Keratinocyte (primary cell): ENCODE measurements at regions not wholly inside any gene's neighbourhood (a gene's known extent, or its start where the extent isn't known, plus 50 kb on each side); places are given as distances from the start of the nearest gene placed in this dataset.

Experiments
- DNase-seq: peaks from one replicate; pipeline ENCODE4 v3.0.0-alpha.2; 2011; ENCODE audit warnings: low read depth, missing footprints, low spot score
- FAIRE-seq: peaks from 2 replicates; lab custom pipeline; 2011; peaks lifted over from hg19 to GRCh38; lab: Jason Lieb, UNC
- H2AFZ ChIP-seq: 2 replicates; pipeline ENCODE4 v1.6.0; 2012; ENCODE audit warnings: low read length, control low read depth, inconsistent platforms; ENCODE audit not compliant: control insufficient read depth
- H3K27ac ChIP-seq: 2 replicates; pipeline ENCODE4 v1.5.1; 2011; ENCODE audit warnings: low read length; ENCODE audit not compliant: control insufficient read depth, insufficient read depth
- H3K27me3 ChIP-seq: 3 replicates; pipeline ENCODE4 v1.6.0; 2011; ENCODE audit warnings: low read length; ENCODE audit not compliant: control insufficient read depth, insufficient read depth; ENCODE audit errors: extremely low read depth
- H3K36me3 ChIP-seq, 2 experiments: 2 replicates in 1 of 2; 3 replicates in 1 of 2; pipeline ENCODE4 v1.5.1; 2011; ENCODE audit warnings: low read length in 2 of 2, mild to moderate bottlenecking in 1 of 2; ENCODE audit not compliant: control insufficient read depth in 2 of 2, insufficient read depth in 2 of 2; ENCODE audit errors: extremely low read depth in 1 of 2
- H3K4me1 ChIP-seq: 3 replicates; pipeline ENCODE4 v1.5.1; 2011; ENCODE audit warnings: low read length; ENCODE audit not compliant: control insufficient read depth, insufficient read depth; ENCODE audit errors: extremely low read depth
- H3K4me2 ChIP-seq: 3 replicates; pipeline ENCODE4 v1.6.0; 2011; ENCODE audit warnings: low read depth, low read length; ENCODE audit not compliant: control insufficient read depth, insufficient read depth; ENCODE audit errors: extremely low read depth
- H3K4me3 ChIP-seq, 3 experiments: fragments of 200-600 bp in 1 of 3; sonication (generic) in 1 of 3; 2 replicates in 2 of 3; 3 replicates in 1 of 3; pipeline ENCODE4 v1.5.1; 2011 to 2016; ENCODE audit warnings: low read length in 3 of 3, mild to moderate bottlenecking in 3 of 3, control low read depth in 2 of 3, inconsistent platforms in 1 of 3, low read depth in 1 of 3, mixed read lengths in 1 of 3, mixed run types in 1 of 3, moderate library complexity in 1 of 3; ENCODE audit not compliant: control insufficient read depth in 2 of 3, insufficient read depth in 2 of 3; ENCODE audit errors: extremely low read depth in 1 of 3
- H3K79me2 ChIP-seq: 2 replicates; pipeline ENCODE4 v1.6.0; 2012; ENCODE audit warnings: low read length; ENCODE audit not compliant: control insufficient read depth, insufficient read depth
- H3K9ac ChIP-seq: 3 replicates; pipeline ENCODE4 v1.6.0; 2011; ENCODE audit warnings: low read length; ENCODE audit not compliant: control insufficient read depth, insufficient read depth; ENCODE audit errors: extremely low read depth
- H3K9me1 ChIP-seq: 3 replicates; pipeline ENCODE4 v1.6.0; 2011; ENCODE audit warnings: low read length; ENCODE audit not compliant: control insufficient read depth, insufficient read depth; ENCODE audit errors: extremely low read depth
- H3K9me3 ChIP-seq: 2 replicates; pipeline ENCODE4 v1.5.1; 2012; ENCODE audit warnings: low read depth, low read length; ENCODE audit not compliant: control insufficient read depth
- H4K20me1 ChIP-seq: 3 replicates; pipeline ENCODE4 v1.6.0; 2011; ENCODE audit warnings: low read length; ENCODE audit not compliant: control insufficient read depth, insufficient read depth; ENCODE audit errors: extremely low read depth
- CTCF ChIP-seq, 3 experiments: IDR thresholded peaks in 1 of 3; conservative IDR thresholded peaks in 1 of 3; optimal IDR thresholded peaks in 1 of 3; 2 replicates in 2 of 3; 3 replicates in 1 of 3; pipeline versions ENCODE3 to v1.5.1; 2011; ENCODE audit warnings: low read length in 3 of 3, mild to moderate bottlenecking in 3 of 3, moderate library complexity in 2 of 3, control low read depth in 1 of 3, inconsistent platforms in 1 of 3; ENCODE audit not compliant: insufficient read depth in 2 of 3; ENCODE audit errors: extremely low read depth in 1 of 3
- EZH2 ChIP-seq: IDR thresholded peaks from one replicate; pipeline ENCODE4 v1.6.1; 2012; ENCODE audit warnings: inconsistent platforms, mild to moderate bottlenecking, low read length, moderate library complexity
- dilution Hi-C: fragments of 300-500 bp; cut with MboI; formaldehyde crosslinking; loops from one replicate; pipeline ENCODE4 v1.7.0; 2020; ENCODE audit warnings: low sequenced_read_pairs; ENCODE audit not compliant: extremely low pct_ligation_motif_present

GRCh38 chr16:86635926-86636325, 57.6 kb downstream of the FOXL1 start:
- DNase-seq (no peak), FAIRE-seq (no peak)
- no peaks in the 10 kb centered on the region for H3K9me3 ChIP-seq
- no peaks in the 10 kb centered on the region for H4K20me1 ChIP-seq
- no peaks in the 10 kb centered on the region for H3K36me3 ChIP-seq
- no peak overlapping the region for H2AFZ ChIP-seq
- TF ChIP-seq EZH2 (no peak), CTCF (optimal IDR thresholded peaks at IDR 0.05 in 1 of 3, IDR thresholded peaks at IDR 0.05 in 1 of 3, conservative IDR thresholded peaks at IDR 0.05 in 1 of 3; ENCODE audit: extremely low read depth in 1 of 3, insufficient read depth in 2 of 3, low read length in 3 of 3) (no peak)
- no peak overlapping the region for H3K4me2 ChIP-seq
- H3K9ac ChIP-seq, result no peak overlapping the region
- H3K27ac ChIP-seq, result no peak overlapping the region
- no peaks in the 10 kb centered on the region for H3K9me1 ChIP-seq
- H3K79me2 ChIP-seq, result no peaks in the 10 kb centered on the region
- peaks cover 7% of the 10 kb centered on the region for H3K27me3 ChIP-seq
- dilution Hi-C loops, result no loop called here
- no peak overlapping the region for H3K4me3 ChIP-seq
- H3K4me1 ChIP-seq, result no peaks in the 10 kb centered on the region

- peaks cover 7% of the 10 kb centered on the region for H3K27me3 ChIP-seq
- H4K20me1 ChIP-seq, result no peaks in the 10 kb centered on the region
- H3K9ac ChIP-seq, result no peak overlapping the region
- FAIRE-seq (no peak), DNase-seq (no peak)
- no peak overlapping the region for H2AFZ ChIP-seq
- H3K4me1 ChIP-seq, result no peaks in the 10 kb centered on the region
- TF ChIP-seq EZH2 (no peak), CTCF (optimal IDR thresholded peaks at IDR 0.05 in 1 of 3, IDR thresholded peaks at IDR 0.05 in 1 of 3, conservative IDR thresholded peaks at IDR 0.05 in 1 of 3; ENCODE audit: extremely low read depth in 1 of 3, insufficient read depth in 2 of 3, low read length in 3 of 3) (no peak)
- no peaks in the 10 kb centered on the region for H3K9me3 ChIP-seq
- H3K79me2 ChIP-seq, result no peaks in the 10 kb centered on the region
- H3K9me1 ChIP-seq, result no peaks in the 10 kb centered on the region
- no peak overlapping the region for H3K4me2 ChIP-seq
- H3K36me3 ChIP-seq, result no peaks in the 10 kb centered on the region
- dilution Hi-C loops, result no loop called here
- H3K4me3 ChIP-seq, result no peak overlapping the region
- no peak overlapping the region for H3K27ac ChIP-seq
These were observed 59.4 kb downstream of the FOXL1 start for GRCh38 chr16:86637744-86638143.
